SK-N-SH (cell line): ENCODE measurements at regions not wholly inside any gene's neighbourhood (a gene's known extent, or its start where the extent isn't known, plus 50 kb on each side); places are given as distances from the start of the nearest gene placed in this dataset.

Experiments used
- CTCF ChIA-PET: fragments of 300-600, 350-600 bp; formaldehyde crosslinking; extraction: SDS; loops from one replicate; lab custom pipeline; 2021; lab: Yijun Ruan, JAX
- POLR2A ChIA-PET: fragments of 350-600 bp; sonication (Branson Sonifier 250); formaldehyde crosslinking; extraction: SDS; loops from one replicate; lab custom pipeline; 2020; ENCODE audit warnings: antibody characterized with exemption, inconsistent platforms; lab: Yijun Ruan, JAX
- DNase-seq: peaks from one replicate; pipeline ENCODE4 v3.0.0; 2012
- H2AFZ ChIP-seq: fragments of 200-600 bp; sonication (generic); 2 replicates; pipeline ENCODE4 v1.8.1; 2016; ENCODE audit warnings: antibody characterized with exemption, mild to moderate bottlenecking, low read depth
- H3F3A ChIP-seq: fragments of 200-600 bp; sonication (generic); replicated peaks from 2 replicates; pipeline ENCODE3; 2016; ENCODE audit warnings: antibody characterized with exemption, mild to moderate bottlenecking; ENCODE audit not compliant: insufficient read depth
- H3K27ac ChIP-seq, 2 experiments: fragments of 200-500 bp in 1 of 2; fragments of 200-600 bp in 1 of 2; sonication (Bioruptor generic) in 1 of 2; sonication (generic), shearing (Covaris generic) in 1 of 2; 2 replicates each; pipeline versions ENCODE4 v1.5.1 to v1.6.1; 2014 to 2016; ENCODE audit warnings: low read depth in 2 of 2, inconsistent platforms in 1 of 2, low read length in 1 of 2, mild to moderate bottlenecking in 1 of 2, mixed read lengths in 1 of 2
- H3K27me3 ChIP-seq: fragments of 200-600 bp; sonication (generic), shearing (Covaris generic); 2 replicates; pipeline ENCODE4 v1.6.1; 2016; ENCODE audit warnings: mixed run types; ENCODE audit not compliant: insufficient read depth
- H3K36me3 ChIP-seq, 2 experiments: fragments of 200-500 bp in 1 of 2; fragments of 200-600 bp in 1 of 2; sonication (Bioruptor generic) in 1 of 2; sonication (generic) in 1 of 2; replicated peaks in 1 of 2; 2 replicates each; pipeline versions ENCODE3 to v1.5.1; 2014 to 2016; ENCODE audit warnings: low read length in 1 of 2, mild to moderate bottlenecking in 1 of 2; ENCODE audit not compliant: insufficient read depth in 2 of 2, control insufficient read depth in 1 of 2
- H3K4me1 ChIP-seq, 2 experiments: fragments of 200-500 bp in 1 of 2; fragments of 200-600 bp in 1 of 2; sonication (Bioruptor generic) in 1 of 2; sonication (generic), shearing (Covaris generic) in 1 of 2; 2 replicates each; pipeline versions ENCODE4 v1.5.1 to v1.6.1; 2014 to 2016; ENCODE audit warnings: low read depth in 1 of 2, low read length in 1 of 2, mixed run types in 1 of 2; ENCODE audit not compliant: insufficient read depth in 2 of 2, control insufficient read depth in 1 of 2
- H3K4me2 ChIP-seq: fragments of 200-600 bp; sonication (generic), shearing (Covaris generic); 2 replicates; pipeline ENCODE4 v1.6.1; 2017; ENCODE audit warnings: mixed run types
- H3K4me3 ChIP-seq, 2 experiments: fragments of 200-500 bp in 1 of 2; fragments of 200-600 bp in 1 of 2; sonication (Bioruptor generic) in 1 of 2; sonication (generic), shearing (Covaris generic) in 1 of 2; 2 replicates each; pipeline versions ENCODE4 v1.5.1 to v1.8.1; 2014 to 2016; ENCODE audit warnings: low read depth in 2 of 2, inconsistent platforms in 1 of 2, low read length in 1 of 2, mild to moderate bottlenecking in 1 of 2, mixed read lengths in 1 of 2, moderate library complexity in 1 of 2
- H3K79me2 ChIP-seq: fragments of 200-600 bp; sonication (generic); 2 replicates; pipeline ENCODE4 v1.8.1; 2017; ENCODE audit warnings: mild to moderate bottlenecking; ENCODE audit not compliant: insufficient read depth
- H3K9ac ChIP-seq: fragments of 200-600 bp; sonication (generic); 2 replicates; pipeline ENCODE4 v1.6.1; 2017; ENCODE audit warnings: mixed run types
- H3K9me2 ChIP-seq: fragments of 200-600 bp; sonication (generic); 2 replicates; pipeline ENCODE4 v1.6.1; 2017; ENCODE audit warnings: mixed run types
- H3K9me3 ChIP-seq: fragments of 200-600 bp; sonication (generic); 2 replicates; pipeline ENCODE4 v1.6.1; 2017; ENCODE audit warnings: mixed run types, mild to moderate bottlenecking, moderate library complexity
- H4K20me1 ChIP-seq: fragments of 200-600 bp; sonication (generic); 2 replicates; pipeline ENCODE4 v1.6.1; 2017; ENCODE audit warnings: mild to moderate bottlenecking, mixed run types; ENCODE audit not compliant: insufficient read depth
- ELF1 ChIP-seq: IDR thresholded peaks from 2 replicates; pipeline ENCODE4 v1.4.0; 2012
- EP300 ChIP-seq, 2 experiments: IDR thresholded peaks; 2 replicates each; pipeline versions ENCODE4 v1.4.0 to v1.6.1; 2012; ENCODE audit warnings: borderline replicate concordance in 1 of 2, low read depth in 1 of 2, low read length in 1 of 2
- EZH2phosphoT487 ChIP-seq: fragments of 200-600 bp; sonication (generic); IDR thresholded peaks from 2 replicates; pipeline ENCODE4 v1.6.1; 2017; ENCODE audit warnings: low read depth, mixed run types, mild to moderate bottlenecking, antibody characterized with exemption, moderate library complexity, borderline replicate concordance
- FOXJ3 ChIP-seq: sonication (generic); formaldehyde crosslinking; IDR thresholded peaks from 2 replicates; pipeline ENCODE4 v1.5.1; 2020; ENCODE audit warnings: mild to moderate bottlenecking, missing genetic modification reagents
- JUND ChIP-seq: IDR thresholded peaks from 2 replicates; pipeline ENCODE4 v1.4.0; 2012
- MEF2A ChIP-seq: IDR thresholded peaks from 2 replicates; pipeline ENCODE4 v1.4.0; 2012; ENCODE audit warnings: low read depth, borderline replicate concordance
- MXI1 ChIP-seq: IDR thresholded peaks from 2 replicates; pipeline ENCODE4 v1.6.1; 2012; ENCODE audit warnings: mild to moderate bottlenecking, low read depth, low read length, improper control_type of control experiment
- NFIC ChIP-seq: IDR thresholded peaks from 2 replicates; pipeline ENCODE4 v1.4.0; 2012; ENCODE audit warnings: borderline replicate concordance
- POLR2AphosphoS5 ChIP-seq: IDR thresholded peaks from 2 replicates; pipeline ENCODE4 v1.6.1; 2012; ENCODE audit warnings: low read depth, low read length
- RAD21 ChIP-seq: IDR thresholded peaks from 2 replicates; pipeline ENCODE4 v1.6.1; 2012; ENCODE audit warnings: mild to moderate bottlenecking, low read length
- RFX5 ChIP-seq: IDR thresholded peaks from 2 replicates; pipeline ENCODE4 v1.6.1; 2012; ENCODE audit warnings: mild to moderate bottlenecking, improper control_type of control experiment, low read length
- RXRA ChIP-seq: IDR thresholded peaks from 2 replicates; pipeline ENCODE4 v1.4.0; 2012; ENCODE audit warnings: low read depth, mild to moderate bottlenecking, borderline replicate concordance
- SIN3A ChIP-seq: IDR thresholded peaks from 2 replicates; pipeline ENCODE4 v1.6.1; 2012; ENCODE audit warnings: low read depth, mild to moderate bottlenecking, low read length, moderate library complexity, borderline replicate concordance
- SMC3 ChIP-seq: IDR thresholded peaks from 2 replicates; pipeline ENCODE4 v1.6.1; 2012; ENCODE audit warnings: low read depth, low read length, improper control_type of control experiment
- TAF1 ChIP-seq: IDR thresholded peaks from 2 replicates; pipeline ENCODE4 v1.6.1; 2012; ENCODE audit warnings: low read depth, mild to moderate bottlenecking, low read length, moderate library complexity, borderline replicate concordance
- TCF12 ChIP-seq: IDR thresholded peaks from 2 replicates; pipeline ENCODE4 v1.4.0; 2012
- TEAD4 ChIP-seq: IDR thresholded peaks from 2 replicates; pipeline ENCODE4 v1.4.0; 2012; ENCODE audit warnings: mild to moderate bottlenecking, borderline replicate concordance; ENCODE audit not compliant: insufficient read depth
- YY1 ChIP-seq: IDR thresholded peaks from 2 replicates; pipeline ENCODE4 v1.4.0; 2012; ENCODE audit warnings: low read depth, mild to moderate bottlenecking
- WGBS: methylation state at CpG from one replicate; pipeline ENCODE4 v1.1.6; 2017; ENCODE audit warnings: low lambda C conversion rate; 5-methylcytosine and 5-hydroxymethylcytosine counted together
- TF ChIP-seq, protein P1 (sequence below): IDR thresholded peaks from 2 replicates; pipeline ENCODE4; 2012
- TF ChIP-seq, protein P2 (sequence below): IDR thresholded peaks from 2 replicates; pipeline ENCODE4 v1.4.0; 2012; ENCODE audit warnings: low read depth, borderline replicate concordance
- TF ChIP-seq, protein P3 (sequence below): fragments of 200-600 bp; sonication (generic); IDR thresholded peaks from 2 replicates; pipeline ENCODE4 v1.6.1; 2017; ENCODE audit warnings: antibody characterized with exemption, mild to moderate bottlenecking, moderate library complexity

- Histone ChIP-seq H3K4me3 (no peak overlapping the region), H3K36me3 (no peaks in the 10 kb centered on the region), H3K27ac (no peak overlapping the region), H3K9me3 (no peaks in the 10 kb centered on the region), H3K27me3 (no peaks in the 10 kb centered on the region), H3K9me2 (no peaks in the 10 kb centered on the region), H3K4me1 (no peaks in the 10 kb centered on the region), H3K9ac (no peak overlapping the region), H4K20me1 (no peaks in the 10 kb centered on the region), H3F3A (no peaks in the 10 kb centered on the region), H2AFZ (no peak overlapping the region), H3K79me2 (no peaks in the 10 kb centered on the region), H3K4me2 (no peak overlapping the region)
- 69% methylated on average over 1 of the region's 1 CpG for WGBS
- POLR2A ChIA-PET, result no interaction called here
- DNase-seq, result no peak
- CTCF ChIA-PET, result interaction anchor here (1.2 to 1.6 kb wide), 2 partner anchors 59 to 570 kb away, joined by 3 read pairs; no protein-coding TSS in a partner anchor
- TF ChIP-seq EP300 (IDR thresholded peaks at IDR 0.05; ENCODE audit: borderline replicate concordance in 1 of 2, low read depth in 1 of 2, low read length in 1 of 2) (no peak), RXRA (no peak), ELF1 (no peak), NFIC (no peak), SMC3 (no peak), POLR2AphosphoS5 (no peak), TAF1 (no peak), TEAD4 (no peak), SIN3A (no peak), MEF2A (no peak), JUND (no peak), RAD21 (no peak), EZH2phosphoT487 (no peak), FOXJ3 (CRISPR knock-in tag) (no peak), TCF12 (no peak), RFX5 (no peak)
- TF ChIP-seq, protein P1, sequence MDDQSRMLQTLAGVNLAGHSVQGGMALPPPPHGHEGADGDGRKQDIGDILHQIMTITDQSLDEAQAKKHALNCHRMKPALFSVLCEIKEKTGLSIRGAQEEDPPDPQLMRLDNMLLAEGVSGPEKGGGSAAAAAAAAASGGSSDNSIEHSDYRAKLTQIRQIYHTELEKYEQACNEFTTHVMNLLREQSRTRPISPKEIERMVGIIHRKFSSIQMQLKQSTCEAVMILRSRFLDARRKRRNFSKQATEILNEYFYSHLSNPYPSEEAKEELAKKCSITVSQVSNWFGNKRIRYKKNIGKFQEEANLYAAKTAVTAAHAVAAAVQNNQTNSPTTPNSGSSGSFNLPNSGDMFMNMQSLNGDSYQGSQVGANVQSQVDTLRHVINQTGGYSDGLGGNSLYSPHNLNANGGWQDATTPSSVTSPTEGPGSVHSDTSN, result no peak
- TF ChIP-seq, protein P2, sequence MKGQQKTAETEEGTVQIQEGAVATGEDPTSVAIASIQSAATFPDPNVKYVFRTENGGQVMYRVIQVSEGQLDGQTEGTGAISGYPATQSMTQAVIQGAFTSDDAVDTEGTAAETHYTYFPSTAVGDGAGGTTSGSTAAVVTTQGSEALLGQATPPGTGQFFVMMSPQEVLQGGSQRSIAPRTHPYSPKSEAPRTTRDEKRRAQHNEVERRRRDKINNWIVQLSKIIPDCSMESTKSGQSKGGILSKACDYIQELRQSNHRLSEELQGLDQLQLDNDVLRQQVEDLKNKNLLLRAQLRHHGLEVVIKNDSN, result no peak
These were observed 597.6 kb upstream of the IGFBP3 start for GRCh38 chr7:46518713-46519112.

GRCh38 chr7:46515844-46516590, 594.9 kb upstream of the IGFBP3 start:
- Histone ChIP-seq H3F3A (no peaks in the 10 kb centered on the region), H3K4me1 (no peaks in the 10 kb centered on the region), H3K36me3 (no peaks in the 10 kb centered on the region), H3K79me2 (no peaks in the 10 kb centered on the region), H3K9me3 (no peaks in the 10 kb centered on the region), H3K9me2 (no peaks in the 10 kb centered on the region), H3K27me3 (no peaks in the 10 kb centered on the region), H3K27ac (no peak overlapping the region), H3K9ac (no peak overlapping the region), H3K4me2 (no peak overlapping the region), H4K20me1 (no peaks in the 10 kb centered on the region), H3K4me3 (no peak overlapping the region), H2AFZ (no peak overlapping the region)
- ChIA-PET POLR2A (no interaction called here), CTCF (interaction anchor here (0.6 kb wide), 1 partner anchor 163 kb away, joined by 3 read pairs; no protein-coding TSS in a partner anchor)
- WGBS, result 12% methylated on average over 1 of the region's 1 CpG
- DNase-seq, result no peak
- TF ChIP-seq, protein P2, result no peak
- TF ChIP-seq YY1 (no peak), RAD21 (no peak), SIN3A (no peak), MXI1 (no peak)
- TF ChIP-seq, protein P3, sequence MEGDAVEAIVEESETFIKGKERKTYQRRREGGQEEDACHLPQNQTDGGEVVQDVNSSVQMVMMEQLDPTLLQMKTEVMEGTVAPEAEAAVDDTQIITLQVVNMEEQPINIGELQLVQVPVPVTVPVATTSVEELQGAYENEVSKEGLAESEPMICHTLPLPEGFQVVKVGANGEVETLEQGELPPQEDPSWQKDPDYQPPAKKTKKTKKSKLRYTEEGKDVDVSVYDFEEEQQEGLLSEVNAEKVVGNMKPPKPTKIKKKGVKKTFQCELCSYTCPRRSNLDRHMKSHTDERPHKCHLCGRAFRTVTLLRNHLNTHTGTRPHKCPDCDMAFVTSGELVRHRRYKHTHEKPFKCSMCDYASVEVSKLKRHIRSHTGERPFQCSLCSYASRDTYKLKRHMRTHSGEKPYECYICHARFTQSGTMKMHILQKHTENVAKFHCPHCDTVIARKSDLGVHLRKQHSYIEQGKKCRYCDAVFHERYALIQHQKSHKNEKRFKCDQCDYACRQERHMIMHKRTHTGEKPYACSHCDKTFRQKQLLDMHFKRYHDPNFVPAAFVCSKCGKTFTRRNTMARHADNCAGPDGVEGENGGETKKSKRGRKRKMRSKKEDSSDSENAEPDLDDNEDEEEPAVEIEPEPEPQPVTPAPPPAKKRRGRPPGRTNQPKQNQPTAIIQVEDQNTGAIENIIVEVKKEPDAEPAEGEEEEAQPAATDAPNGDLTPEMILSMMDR, result no peak
- TF ChIP-seq, protein P1, result no peak
